ENCODE measurements at regions not wholly inside any gene's neighbourhood (a gene's known extent, or its start where the extent isn't known, plus 50 kb on each side); places are given as distances from the start of the nearest gene placed in this dataset.

- Histone ChIP-seq H3K4me3 (ENCODE audit: low read length) (peak overlapping the region; percentile 22), H3K4me2 (ENCODE audit: low read length) (peak overlapping the region; percentile 56), H3K9me2 (replicated peaks; ENCODE audit: control insufficient read depth, low read length) (no peaks in the 10 kb centered on the region), H3K27ac (ENCODE audit: low read depth, low read length) (no peak overlapping the region), H3K27me3 (ENCODE audit: control insufficient read depth, low read length) (no peaks in the 10 kb centered on the region), H3K9me3 (ENCODE audit: control insufficient read depth, insufficient read depth, low read length) (no peaks in the 10 kb centered on the region), H3K4me1 (ENCODE audit: control insufficient read depth, low read length) (peaks cover 24% of the 10 kb centered on the region), H3F3A (ENCODE audit: control insufficient read depth, insufficient read depth) (no peaks in the 10 kb centered on the region), H3K36me3 (ENCODE audit: control insufficient read depth, low read length) (no peaks in the 10 kb centered on the region), H3K79me2 (ENCODE audit: control insufficient read depth, low read length) (peaks cover 30% of the 10 kb centered on the region), H4K20me1 (ENCODE audit: control insufficient read depth, insufficient read depth, low read depth, low read length) (no peaks in the 10 kb centered on the region)
- TF ChIP-seq CTCF (IDR thresholded peaks at IDR 0.05; ENCODE audit: low read depth, low read length, poor library complexity, severe bottlenecking) (no peak), EZH2phosphoT487 (IDR thresholded peaks at IDR 0.05; ENCODE audit: borderline replicate concordance, low read length) (no peak)
These were observed 712.0 kb downstream of the TBC1D22A start for GRCh38 chr22:47474464-47474863.

- no peaks in the 10 kb centered on the region for H3K9me2 ChIP-seq (replicated peaks; ENCODE audit: control insufficient read depth, low read length)
- peaks cover 25% of the 10 kb centered on the region for H3K79me2 ChIP-seq (ENCODE audit: control insufficient read depth, low read length)
- TF ChIP-seq EZH2phosphoT487 (IDR thresholded peaks at IDR 0.05; ENCODE audit: borderline replicate concordance, low read length): no peak
- no peak overlapping the region for H3K4me3 ChIP-seq (ENCODE audit: low read length)
- H4K20me1 ChIP-seq (ENCODE audit: control insufficient read depth, insufficient read depth, low read depth, low read length): no peaks in the 10 kb centered on the region
- peaks cover 24% of the 10 kb centered on the region for H3K4me1 ChIP-seq (ENCODE audit: control insufficient read depth, low read length)
- H3K9me3 ChIP-seq (ENCODE audit: control insufficient read depth, insufficient read depth, low read length): no peaks in the 10 kb centered on the region
- no peaks in the 10 kb centered on the region for H3F3A ChIP-seq (ENCODE audit: control insufficient read depth, insufficient read depth)
- H3K27ac ChIP-seq (ENCODE audit: low read depth, low read length): no peak overlapping the region
- H3K27me3 ChIP-seq (ENCODE audit: control insufficient read depth, low read length): no peaks in the 10 kb centered on the region
- no peak overlapping the region for H3K4me2 ChIP-seq (ENCODE audit: low read length)
- H3K36me3 ChIP-seq (ENCODE audit: control insufficient read depth, low read length): no peaks in the 10 kb centered on the region
These were observed 710.2 kb downstream of the TBC1D22A start for GRCh38 chr22:47472636-47473035.

GRCh38 chr22:47471406-47471805 is 709.0 kb downstream of the TBC1D22A start:
- H3F3A ChIP-seq (ENCODE audit: control insufficient read depth, insufficient read depth): no peaks in the 10 kb centered on the region
- H3K4me3 ChIP-seq (ENCODE audit: low read length): no peak overlapping the region
- H3K36me3 ChIP-seq (ENCODE audit: control insufficient read depth, low read length): no peaks in the 10 kb centered on the region; the same call in 1 of the 2 replicates
- peaks cover 21% of the 10 kb centered on the region for H3K4me1 ChIP-seq (ENCODE audit: control insufficient read depth, low read length)
- no peak overlapping the region for H3K4me2 ChIP-seq (ENCODE audit: low read length)
- H3K9me2 ChIP-seq (replicated peaks; ENCODE audit: control insufficient read depth, low read length): no peaks in the 10 kb centered on the region
- peaks cover 23% of the 10 kb centered on the region for H3K79me2 ChIP-seq (ENCODE audit: control insufficient read depth, low read length)
- H3K27ac ChIP-seq (ENCODE audit: low read depth, low read length): no peak overlapping the region
- TF ChIP-seq EZH2phosphoT487 (IDR thresholded peaks at IDR 0.05; ENCODE audit: borderline replicate concordance, low read length) (no peak), CTCF (IDR thresholded peaks at IDR 0.05; ENCODE audit: low read depth, low read length, poor library complexity, severe bottlenecking) (no peak)
- H3K27me3 ChIP-seq (ENCODE audit: control insufficient read depth, low read length): no peaks in the 10 kb centered on the region
- no peaks in the 10 kb centered on the region for H3K9me3 ChIP-seq (ENCODE audit: control insufficient read depth, insufficient read depth, low read length)
- no peaks in the 10 kb centered on the region for H4K20me1 ChIP-seq (ENCODE audit: control insufficient read depth, insufficient read depth, low read depth, low read length)

GRCh38 chr22:47465809-47466208 is 703.4 kb downstream of the TBC1D22A start:
- Histone ChIP-seq H3K4me3 (ENCODE audit: low read length) (no peak overlapping the region), H3K9me2 (replicated peaks; ENCODE audit: control insufficient read depth, low read length) (no peaks in the 10 kb centered on the region), H3K4me1 (ENCODE audit: control insufficient read depth, low read length) (no peaks in the 10 kb centered on the region), H3K36me3 (ENCODE audit: control insufficient read depth, low read length) (peaks cover 5% of the 10 kb centered on the region), H4K20me1 (ENCODE audit: control insufficient read depth, insufficient read depth, low read depth, low read length) (no peaks in the 10 kb centered on the region), H3K79me2 (ENCODE audit: control insufficient read depth, low read length) (no peaks in the 10 kb centered on the region), H3K4me2 (ENCODE audit: low read length) (no peak overlapping the region), H3K9me3 (ENCODE audit: control insufficient read depth, insufficient read depth, low read length) (no peaks in the 10 kb centered on the region), H3K27ac (ENCODE audit: low read depth, low read length) (no peak overlapping the region), H3F3A (ENCODE audit: control insufficient read depth, insufficient read depth) (no peaks in the 10 kb centered on the region), H3K27me3 (ENCODE audit: control insufficient read depth, low read length) (no peaks in the 10 kb centered on the region)
- TF ChIP-seq EZH2phosphoT487 (IDR thresholded peaks at IDR 0.05; ENCODE audit: borderline replicate concordance, low read length) (no peak), CTCF (IDR thresholded peaks at IDR 0.05; ENCODE audit: low read depth, low read length, poor library complexity, severe bottlenecking) (no peak)
